OCI-LY7 (cell line): ENCODE measurements at regions not wholly inside any gene's neighbourhood (a gene's known extent, or its start where the extent isn't known, plus 50 kb on each side); places are given as distances from the start of the nearest gene placed in this dataset.

Experiments
- BruUV-seq: library from RNA; stranded (reverse); fragments of 400-500 nt; replicated peaks from 2 replicates; lab custom pipeline; 2021; lab: Mats Ljungman, UMichigan
- CTCF ChIA-PET: fragments of 300-600 bp; sonication (Branson Sonifier 250); formaldehyde crosslinking; loops from one replicate; lab custom pipeline; 2022; ENCODE audit warnings: antibody characterized with exemption; ENCODE audit not compliant: unreplicated experiment; lab: Charles Lee
- POLR2A ChIA-PET: fragments of 300-600 bp; sonication (Branson Sonifier 250); formaldehyde crosslinking; loops from one replicate; lab custom pipeline; 2022; ENCODE audit warnings: antibody characterized with exemption; lab: Charles Lee
- DNase-seq: peaks from one replicate; pipeline ENCODE4 v3.0.0-alpha.2; 2015; ENCODE audit warnings: low spot score
- H2AFZ ChIP-seq: fragments of 200-600 bp; sonication (generic), shearing (Covaris generic); 2 replicates; pipeline ENCODE4 v1.6.1; 2014; ENCODE audit warnings: mild to moderate bottlenecking, antibody characterized with exemption, low read length, moderate library complexity
- H3K27ac ChIP-seq: fragments of 200-600 bp; sonication (generic); 2 replicates; pipeline ENCODE4 v1.5.1; 2014; ENCODE audit warnings: mixed run types, low read depth, mild to moderate bottlenecking, moderate library complexity, low read length, inconsistent platforms; ENCODE audit not compliant: poor library complexity, severe bottlenecking
- H3K36me3 ChIP-seq: fragments of 200-600 bp; sonication (generic); 2 replicates; pipeline ENCODE4 v1.6.1; 2014; ENCODE audit warnings: mild to moderate bottlenecking, antibody characterized with exemption, low read length, moderate library complexity, mixed read lengths; ENCODE audit not compliant: insufficient read depth
- H3K4me1 ChIP-seq: fragments of 200-600 bp; sonication (generic); 2 replicates; pipeline ENCODE4 v1.5.1; 2014; ENCODE audit warnings: mild to moderate bottlenecking, low read length; ENCODE audit not compliant: insufficient read depth, poor library complexity, severe bottlenecking
- H3K4me2 ChIP-seq: fragments of 200-600 bp; sonication (generic); 2 replicates; pipeline ENCODE4 v1.6.1; 2014; ENCODE audit warnings: mild to moderate bottlenecking, low read length
- H3K4me3 ChIP-seq: fragments of 200-600 bp; sonication (generic); 2 replicates; pipeline ENCODE4 v1.5.1; 2014; ENCODE audit warnings: mild to moderate bottlenecking, low read depth, low read length; ENCODE audit not compliant: poor library complexity, severe bottlenecking
- H3K79me2 ChIP-seq: fragments of 200-600 bp; sonication (generic); 2 replicates; pipeline ENCODE4 v1.6.1; 2016; ENCODE audit warnings: low read depth, mild to moderate bottlenecking, low read length, moderate library complexity, mixed read lengths; ENCODE audit not compliant: insufficient read depth
- H3K9me2 ChIP-seq: fragments of 200-600 bp; sonication (generic); 2 replicates; pipeline ENCODE4 v1.6.1; 2016; ENCODE audit warnings: mild to moderate bottlenecking, low read length, mixed read lengths; ENCODE audit not compliant: insufficient read depth
- H3K9me3 ChIP-seq: fragments of 200-600 bp; sonication (generic); 2 replicates; pipeline ENCODE4 v1.6.1; 2014; ENCODE audit warnings: mild to moderate bottlenecking, mixed run types, low read length, mixed read lengths
- H4K20me1 ChIP-seq: fragments of 200-600 bp; sonication (generic); 2 replicates; pipeline ENCODE4 v1.6.1; 2014; ENCODE audit warnings: mild to moderate bottlenecking, antibody characterized with exemption, low read length, moderate library complexity, mixed read lengths; ENCODE audit not compliant: insufficient read depth
- EZH2phosphoT487 ChIP-seq: fragments of 200-600 bp; sonication (generic); IDR thresholded peaks from 2 replicates; pipeline ENCODE4 v1.6.1; 2018; ENCODE audit warnings: low read depth, borderline replicate concordance, mild to moderate bottlenecking, mixed run types, antibody characterized with exemption, low read length, moderate library complexity, mixed read lengths
- intact Hi-C: fragments of 100-400 bp; cut with micrococcal nuclease; formaldehyde crosslinking; loops from one replicate; pipeline ENCODE4 v1.10.0; 2022; ENCODE audit not compliant: unreplicated experiment
- TF ChIP-seq, protein P1 (sequence below): fragments of 200-600 bp; sonication (generic); conservative IDR thresholded peaks from 2 replicates; pipeline ENCODE4 v1.5.1; 2014; ENCODE audit warnings: mild to moderate bottlenecking, antibody characterized with exemption, low read length, moderate library complexity, mixed read lengths

DNA sequence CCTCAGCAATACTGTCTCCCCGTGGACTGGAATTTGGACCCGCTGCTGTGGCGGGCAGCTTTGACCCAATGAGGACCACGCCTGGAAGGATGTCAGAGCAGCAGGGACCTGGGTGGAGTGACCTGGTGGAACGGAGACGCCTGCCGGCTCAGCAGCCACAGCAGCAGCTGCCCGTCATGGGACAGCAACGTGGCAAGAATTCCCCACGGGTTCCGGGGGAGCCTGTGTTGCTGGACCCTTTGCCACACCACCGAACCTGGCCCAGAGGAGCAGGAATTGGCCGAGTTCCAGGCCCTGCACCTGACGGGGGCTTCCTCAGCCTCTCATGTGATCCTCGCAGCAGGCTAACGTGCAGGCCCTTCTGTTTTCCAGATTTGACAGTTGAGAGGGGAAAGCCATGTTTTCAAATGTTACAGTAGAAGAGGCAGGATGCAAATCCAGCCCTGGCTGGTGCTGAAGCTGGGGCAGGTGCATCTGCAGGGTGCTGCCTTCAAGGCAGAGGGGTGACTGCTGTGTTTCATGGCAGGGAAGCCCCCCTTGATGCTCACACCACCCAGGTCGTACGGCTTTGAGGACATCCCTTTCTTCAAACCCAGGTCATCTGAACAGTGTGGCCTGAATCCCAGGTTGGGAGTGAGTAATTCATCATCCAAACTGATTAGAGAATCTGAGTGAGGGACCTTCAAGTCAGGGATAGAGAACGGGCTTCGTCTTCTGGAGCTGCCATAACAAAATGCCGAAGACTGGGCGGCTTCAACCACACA is 93.4 kb downstream of the THBS2 start:
- no TSS peak for BruUV-seq
- H3K4me2 ChIP-seq: no peak overlapping the region
- H4K20me1 ChIP-seq: no peaks in the 10 kb centered on the region
- no peak overlapping the region for H3K4me3 ChIP-seq
- intact Hi-C loops: no loop called here
- DNase-seq: no peak
- no peak overlapping the region for H3K27ac ChIP-seq
- ChIA-PET POLR2A (no interaction called here), CTCF (no interaction called here)
- no peaks in the 10 kb centered on the region for H3K9me2 ChIP-seq
- no peaks in the 10 kb centered on the region for H3K36me3 ChIP-seq
- no peaks in the 10 kb centered on the region for H3K9me3 ChIP-seq
- H3K4me1 ChIP-seq: no peaks in the 10 kb centered on the region
- no peaks in the 10 kb centered on the region for H3K79me2 ChIP-seq
- TF ChIP-seq, protein P1, sequence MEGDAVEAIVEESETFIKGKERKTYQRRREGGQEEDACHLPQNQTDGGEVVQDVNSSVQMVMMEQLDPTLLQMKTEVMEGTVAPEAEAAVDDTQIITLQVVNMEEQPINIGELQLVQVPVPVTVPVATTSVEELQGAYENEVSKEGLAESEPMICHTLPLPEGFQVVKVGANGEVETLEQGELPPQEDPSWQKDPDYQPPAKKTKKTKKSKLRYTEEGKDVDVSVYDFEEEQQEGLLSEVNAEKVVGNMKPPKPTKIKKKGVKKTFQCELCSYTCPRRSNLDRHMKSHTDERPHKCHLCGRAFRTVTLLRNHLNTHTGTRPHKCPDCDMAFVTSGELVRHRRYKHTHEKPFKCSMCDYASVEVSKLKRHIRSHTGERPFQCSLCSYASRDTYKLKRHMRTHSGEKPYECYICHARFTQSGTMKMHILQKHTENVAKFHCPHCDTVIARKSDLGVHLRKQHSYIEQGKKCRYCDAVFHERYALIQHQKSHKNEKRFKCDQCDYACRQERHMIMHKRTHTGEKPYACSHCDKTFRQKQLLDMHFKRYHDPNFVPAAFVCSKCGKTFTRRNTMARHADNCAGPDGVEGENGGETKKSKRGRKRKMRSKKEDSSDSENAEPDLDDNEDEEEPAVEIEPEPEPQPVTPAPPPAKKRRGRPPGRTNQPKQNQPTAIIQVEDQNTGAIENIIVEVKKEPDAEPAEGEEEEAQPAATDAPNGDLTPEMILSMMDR: no peak
- H2AFZ ChIP-seq: no peak overlapping the region

DNA sequence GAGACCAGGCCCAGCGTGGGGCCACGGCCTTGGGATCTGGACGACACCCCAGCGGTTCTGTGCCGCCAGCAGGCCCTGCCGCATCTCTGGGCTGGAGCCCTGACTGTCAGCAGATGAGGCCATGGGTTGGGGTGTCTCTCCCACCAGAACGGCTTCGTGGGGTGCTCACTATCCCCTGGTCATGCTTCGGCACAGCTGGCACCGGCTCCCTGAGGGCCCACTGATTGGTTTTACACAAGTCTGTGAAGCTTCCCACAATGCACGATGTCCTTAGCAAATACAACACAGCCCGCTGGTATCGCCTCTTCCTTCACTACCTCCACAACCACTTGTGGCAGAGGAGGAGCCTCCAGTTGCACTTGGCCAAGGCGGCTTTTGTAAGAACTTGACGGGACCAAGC is 94.3 kb downstream of the THBS2 start:
- Histone ChIP-seq H3K36me3 (no peaks in the 10 kb centered on the region), H3K27ac (no peak overlapping the region), H3K79me2 (no peaks in the 10 kb centered on the region), H3K4me2 (no peak overlapping the region), H3K9me3 (no peaks in the 10 kb centered on the region), H3K4me3 (no peak overlapping the region), H3K9me2 (no peaks in the 10 kb centered on the region), H2AFZ (no peak overlapping the region), H3K4me1 (no peaks in the 10 kb centered on the region), H4K20me1 (no peaks in the 10 kb centered on the region)
- intact Hi-C loops: no loop called here
- TF ChIP-seq, protein P1: no peak
- TF ChIP-seq EZH2phosphoT487: no peak
- POLR2A ChIA-PET: no interaction called here
- no TSS peak for BruUV-seq
- CTCF ChIA-PET: no interaction called here
- DNase-seq: no peak

DNA sequence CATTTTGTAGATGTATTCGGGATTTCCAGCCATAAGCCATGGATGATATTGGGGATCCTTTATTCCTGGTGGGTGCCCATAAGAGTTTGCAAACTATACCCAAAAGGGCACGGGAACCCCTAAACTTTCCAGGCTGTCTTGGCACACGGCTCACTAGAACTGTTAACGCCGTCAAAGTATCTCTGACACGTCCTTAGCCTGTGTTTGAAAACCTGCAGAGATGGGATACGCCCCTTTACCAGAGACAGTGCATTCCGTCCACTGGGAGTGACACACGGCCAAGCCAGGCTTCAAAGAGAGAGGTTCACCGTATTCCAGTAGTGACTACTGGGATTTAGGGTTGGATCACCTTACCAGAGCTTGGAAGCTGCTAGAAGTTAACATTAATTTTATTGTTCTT is 95.0 kb downstream of the THBS2 start:
- Histone ChIP-seq H3K9me3 (no peaks in the 10 kb centered on the region), H2AFZ (no peak overlapping the region), H3K4me1 (no peaks in the 10 kb centered on the region), H3K4me2 (no peak overlapping the region), H3K36me3 (no peaks in the 10 kb centered on the region), H3K9me2 (no peaks in the 10 kb centered on the region), H3K79me2 (no peaks in the 10 kb centered on the region), H4K20me1 (no peaks in the 10 kb centered on the region), H3K27ac (no peak overlapping the region), H3K4me3 (no peak overlapping the region)
- TF ChIP-seq, protein P1: no peak
- no peak for TF ChIP-seq EZH2phosphoT487
- intact Hi-C loops: no loop called here
- no peak for DNase-seq
- ChIA-PET POLR2A (no interaction called here), CTCF (no interaction called here)
- no TSS peak for BruUV-seq
